ENCODE measurements at regions not wholly inside any gene's neighbourhood (a gene's known extent, or its start where the extent isn't known, plus 50 kb on each side); places are given as distances from the start of the nearest gene placed in this dataset.
"Not testable (repeated sequence)": the region's sequence is repeated elsewhere in the genome, so short reads cannot be mapped to it uniquely, and the experiment has no call there.

- H2AK5ac ChIP-seq (ENCODE audit: low read depth, low read length); H3K79me2 ChIP-seq (ENCODE audit: control insufficient read depth in 1 of 2, insufficient read depth in 2 of 2, low read length in 2 of 2); H3K27me3 ChIP-seq (replicated peaks in 1 of 4; ENCODE audit: control insufficient read depth in 3 of 4, extremely low read depth in 1 of 4, insufficient read depth in 3 of 4, low read length in 3 of 4); H3K4ac ChIP-seq (replicated peaks; ENCODE audit: insufficient read length, low read depth, low read length); H4K20me1 ChIP-seq (replicated peaks in 1 of 2; ENCODE audit: control insufficient read depth in 1 of 2, insufficient read depth in 2 of 2, low read length in 2 of 2); H3K79me1 ChIP-seq (ENCODE audit: low read depth, low read length); H2BK20ac ChIP-seq (ENCODE audit: low read length); H3K4me2 ChIP-seq (ENCODE audit: insufficient read depth in 1 of 2, low read depth in 2 of 2, low read length in 2 of 2); H2BK12ac ChIP-seq (ENCODE audit: low read depth, low read length); H3K4me3 ChIP-seq (ENCODE audit: extremely low read depth in 1 of 4, insufficient read depth in 2 of 4, low read depth in 3 of 4, low read length in 4 of 4); H3K27ac ChIP-seq (ENCODE audit: low read depth, low read length); H3K56ac ChIP-seq (replicated peaks; ENCODE audit: insufficient read length, low read depth, low read length); POLR2A ChIA-PET (ENCODE audit: partially characterized antibody); H2BK15ac ChIP-seq (ENCODE audit: low read length); H3K9me3 ChIP-seq (ENCODE audit: insufficient read depth in 2 of 2, low read depth in 1 of 2, low read length in 1 of 2); H3K23me2 ChIP-seq (ENCODE audit: low read depth, low read length); H3K4me1 ChIP-seq (replicated peaks in 1 of 4; ENCODE audit: control insufficient read depth in 3 of 4, insufficient read depth in 4 of 4, low read length in 3 of 4); FAIRE-seq; H3K9ac ChIP-seq (replicated peaks in 1 of 4; ENCODE audit: extremely low read depth in 1 of 4, low read depth in 3 of 4, low read length in 3 of 4); H3K18ac ChIP-seq (ENCODE audit: extremely low read depth, low read length); DNase-seq (ENCODE audit: low read depth in 1 of 2, low spot score in 2 of 2); H4K8ac ChIP-seq (ENCODE audit: extremely low read depth, insufficient read depth, low read length); H4K5ac ChIP-seq (ENCODE audit: insufficient read length, low read depth, low read length); H3K23ac ChIP-seq (ENCODE audit: insufficient read length); H4K91ac ChIP-seq (replicated peaks; ENCODE audit: insufficient read length, low read length); H2BK5ac ChIP-seq (ENCODE audit: low read depth, low read length); H2BK120ac ChIP-seq (replicated peaks; ENCODE audit: low read depth, low read length); H2AFZ ChIP-seq (ENCODE audit: low read length); H3K14ac ChIP-seq (ENCODE audit: insufficient read length); H3K36me3 ChIP-seq (ENCODE audit: control insufficient read depth in 2 of 4, insufficient read depth in 4 of 4, low read length in 3 of 4): not testable (repeated sequence)
- CTCF ChIA-PET (ENCODE audit: partially characterized antibody), result interaction anchor here (0.9 to 1.6 kb wide), 2 partner anchors 16 to 164 kb away, joined by 3 to 4 read pairs; no protein-coding TSS in a partner anchor
- WGBS, 2 experiments (ENCODE audit: extremely low coverage in 1 of 2, insufficient coverage in 1 of 2, insufficient read length in 1 of 2, insufficient replicate concordance in 2 of 2, low coverage in 1 of 2, low lambda C conversion rate in 2 of 2, missing lambda C conversion rate in 1 of 2), result 95% methylated on average over 3 of the region's 3 CpGs; no CpG with 5 or more reads in 1 of the 2 experiments
These were observed 70.1 kb upstream of the PROKR2 start for GRCh38 chr20:5386846-5387245.
